AG09319 (cell line): ENCODE measurements at regions not wholly inside any gene's neighbourhood (a gene's known extent, or its start where the extent isn't known, plus 50 kb on each side); places are given as distances from the start of the nearest gene placed in this dataset.

ENCODE experiments used
- DNase-seq: peaks from one replicate; pipeline ENCODE4 v3.0.0-alpha.2; 2010; ENCODE audit warnings: low read depth; ENCODE audit errors: extremely low read depth
- TF ChIP-seq, protein P1 (sequence below): IDR thresholded peaks from 2 replicates; pipeline ENCODE4 v1.5.1; 2011; ENCODE audit warnings: low read depth, mild to moderate bottlenecking, inconsistent platforms, low read length, moderate library complexity

- TF ChIP-seq, protein P1, sequence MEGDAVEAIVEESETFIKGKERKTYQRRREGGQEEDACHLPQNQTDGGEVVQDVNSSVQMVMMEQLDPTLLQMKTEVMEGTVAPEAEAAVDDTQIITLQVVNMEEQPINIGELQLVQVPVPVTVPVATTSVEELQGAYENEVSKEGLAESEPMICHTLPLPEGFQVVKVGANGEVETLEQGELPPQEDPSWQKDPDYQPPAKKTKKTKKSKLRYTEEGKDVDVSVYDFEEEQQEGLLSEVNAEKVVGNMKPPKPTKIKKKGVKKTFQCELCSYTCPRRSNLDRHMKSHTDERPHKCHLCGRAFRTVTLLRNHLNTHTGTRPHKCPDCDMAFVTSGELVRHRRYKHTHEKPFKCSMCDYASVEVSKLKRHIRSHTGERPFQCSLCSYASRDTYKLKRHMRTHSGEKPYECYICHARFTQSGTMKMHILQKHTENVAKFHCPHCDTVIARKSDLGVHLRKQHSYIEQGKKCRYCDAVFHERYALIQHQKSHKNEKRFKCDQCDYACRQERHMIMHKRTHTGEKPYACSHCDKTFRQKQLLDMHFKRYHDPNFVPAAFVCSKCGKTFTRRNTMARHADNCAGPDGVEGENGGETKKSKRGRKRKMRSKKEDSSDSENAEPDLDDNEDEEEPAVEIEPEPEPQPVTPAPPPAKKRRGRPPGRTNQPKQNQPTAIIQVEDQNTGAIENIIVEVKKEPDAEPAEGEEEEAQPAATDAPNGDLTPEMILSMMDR: no peak
- DNase-seq: no peak
Observed at GRCh38 chr10:9010093-9010492, 955.6 kb downstream of the GATA3 start.

DNA sequence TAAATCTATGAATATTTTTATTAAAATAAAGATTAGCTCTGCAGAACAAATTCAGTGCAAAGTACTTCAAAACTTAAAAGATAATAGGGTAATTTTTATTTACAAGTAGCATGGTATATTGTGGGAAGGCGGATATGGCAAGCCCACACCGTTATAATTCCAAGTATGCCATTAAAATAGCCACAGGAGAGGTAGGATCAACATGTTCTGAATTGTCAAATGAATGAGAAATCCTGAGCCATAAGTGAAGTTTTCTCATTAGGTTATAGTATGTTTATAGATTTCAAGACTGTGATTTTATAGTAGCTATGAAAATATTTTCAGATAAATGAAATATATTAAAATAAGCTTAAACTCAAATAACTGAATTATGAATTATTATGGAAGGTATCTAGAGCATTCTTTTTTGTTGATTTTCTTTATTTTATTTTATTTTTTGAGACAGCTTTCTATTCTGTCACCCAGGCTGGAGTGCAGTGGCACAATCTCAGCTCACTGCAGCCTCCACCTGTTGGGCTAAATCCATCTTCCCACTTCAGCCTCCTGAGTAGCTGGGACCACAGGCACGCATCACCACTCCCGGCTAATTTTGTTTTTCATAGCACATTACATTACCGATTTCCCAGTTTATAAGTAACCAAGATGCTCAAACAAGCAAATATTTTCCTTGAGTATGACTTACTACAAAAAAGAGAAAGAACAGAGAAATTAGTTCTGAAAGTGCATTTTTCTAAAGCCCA is 956.6 kb downstream of the GATA3 start:
- DNase-seq: no peak
- TF ChIP-seq, protein P1: no peak

DNA sequence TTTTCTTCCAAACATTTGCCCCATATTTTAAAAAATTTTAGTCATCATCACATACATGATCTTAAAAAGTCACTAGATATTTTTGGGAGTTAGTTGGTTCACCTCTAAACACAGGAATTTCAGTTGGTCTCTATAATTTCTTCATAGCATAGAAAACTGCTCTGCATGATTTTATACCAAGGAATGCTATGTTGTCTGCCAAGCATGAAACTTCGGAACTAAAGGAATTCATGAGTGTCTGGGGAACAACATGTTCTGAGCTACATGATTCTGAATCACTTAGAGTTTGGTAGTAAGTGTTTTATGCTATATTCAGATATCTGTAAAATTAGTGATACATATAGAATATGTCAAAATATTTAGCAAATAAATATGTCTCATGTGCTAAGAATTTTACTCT is 957.8 kb downstream of the GATA3 start:
- no peak for DNase-seq

DNA sequence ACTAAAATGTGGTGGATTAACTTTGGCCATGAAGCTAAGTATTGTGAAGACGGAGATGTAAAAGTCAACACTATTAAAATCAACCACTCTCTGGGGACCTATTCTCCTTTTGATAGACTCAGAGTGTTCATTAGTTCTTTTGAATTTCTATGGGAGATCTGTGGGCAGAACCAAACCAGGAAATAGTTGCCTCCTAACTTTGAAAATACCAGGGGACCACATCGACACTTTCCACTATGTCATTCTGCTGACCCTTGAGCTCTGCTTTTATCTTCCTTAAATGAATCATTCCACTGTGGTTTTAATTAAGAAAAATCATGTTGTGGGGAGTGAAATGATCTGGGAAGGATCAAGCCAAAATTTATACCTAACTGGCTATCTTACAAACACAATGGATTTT is 960.5 kb downstream of the GATA3 start:
- no peak for DNase-seq
- TF ChIP-seq, protein P1: no peak

More for the DNA sequence above, 957.8 kb downstream of the GATA3 start:
- TF ChIP-seq, protein P1: no peak

DNA sequence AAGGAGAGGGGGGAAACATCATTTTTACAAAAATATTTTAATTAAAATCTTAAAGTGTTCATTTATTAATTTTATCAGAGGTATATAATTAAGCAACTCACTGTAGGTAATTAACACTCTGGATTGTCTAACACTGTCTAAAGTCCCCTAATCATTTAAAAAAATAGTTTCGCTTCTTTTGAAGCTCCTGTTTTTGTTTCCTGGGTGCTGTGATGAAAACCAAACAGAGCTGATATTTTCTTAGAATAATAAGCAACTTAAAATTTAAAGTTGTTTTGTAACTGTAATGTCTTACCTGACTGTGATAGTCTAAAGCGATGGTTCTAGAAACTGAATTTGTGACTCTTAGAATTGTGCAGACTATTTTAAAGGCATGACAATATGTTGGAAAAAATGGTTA is 961.0 kb downstream of the GATA3 start:
- TF ChIP-seq, protein P1: no peak
- no peak for DNase-seq

DNA sequence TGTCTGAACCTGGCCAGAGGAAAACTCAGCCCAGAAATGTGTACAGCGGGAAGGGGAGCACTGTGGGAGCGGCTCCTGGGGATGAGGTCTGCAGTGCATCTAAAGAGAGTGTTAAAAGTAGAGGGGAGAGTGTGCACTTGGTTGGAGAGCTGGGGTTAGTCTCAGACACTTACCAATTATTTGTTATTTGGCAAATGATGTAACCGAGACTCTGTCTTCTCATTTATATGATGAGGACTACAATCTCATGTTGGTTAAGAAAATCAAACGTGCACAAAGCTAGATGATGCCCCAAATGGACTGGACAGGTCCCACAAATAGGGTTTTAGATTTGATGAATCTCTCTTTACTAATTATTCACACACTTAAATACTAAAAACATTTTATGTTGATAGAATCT is 962.4 kb downstream of the GATA3 start:
- TF ChIP-seq, protein P1: no peak
- DNase-seq: no peak

- TF ChIP-seq, protein P1: no peak
- DNase-seq: no peak
Observed at GRCh38 chr10:9018195-9019173, 964.0 kb downstream of the GATA3 start.
